ENCODE measurements at regions not wholly inside any gene's neighbourhood (a gene's known extent, or its start where the extent isn't known, plus 50 kb on each side); places are given as distances from the start of the nearest gene placed in this dataset.

DNA sequence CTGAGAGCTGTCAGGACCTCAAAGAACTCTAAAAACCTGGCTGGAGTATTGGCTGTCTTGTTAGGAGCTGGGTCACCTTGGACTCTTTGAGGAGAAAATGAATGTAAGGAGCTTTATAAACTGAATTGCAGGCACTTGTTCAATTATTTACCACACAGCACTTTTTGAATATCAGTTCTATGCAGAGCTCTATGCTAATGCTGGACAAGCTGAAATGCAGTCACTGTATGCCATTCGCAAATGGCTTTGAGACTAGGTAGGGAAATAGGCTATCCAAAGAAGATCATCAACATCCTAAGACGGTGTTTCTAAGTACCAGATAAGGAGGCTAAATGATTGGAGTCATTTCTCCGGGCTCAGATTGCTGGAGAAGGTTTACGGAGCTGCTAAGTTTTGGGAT, 333.5 kb downstream of the SIPA1L2 start:
- peaks cover 0 to 3% (median 2%) of the 10 kb centered on the region in 3 donors for H3K4me1 Mint-ChIP-seq
- H3K4me1 ChIP-seq (ENCODE audit: insufficient read depth, low read length): no peaks in the 10 kb centered on the region
- DNase-seq: no peak
- POLR2A ChIA-PET: no interaction called here
- no peaks in the 10 kb centered on the region for H3K27me3 ChIP-seq (ENCODE audit: insufficient read depth, low read length, poor library complexity, severe bottlenecking)
- no peak overlapping the region for H3K4me3 ChIP-seq (ENCODE audit: low read length)
- no peaks in the 10 kb centered on the region for H3K36me3 Mint-ChIP-seq
- peaks cover 5 to 27% of the 10 kb centered on the region in 2 donors for H3K27me3 Mint-ChIP-seq
- no peaks in the 10 kb centered on the region for H3K36me3 ChIP-seq (ENCODE audit: insufficient read depth, low read length)
- H3K4me3 Mint-ChIP-seq: peak overlapping the region in 1 of 7 donors; percentile 1
- CTCF ChIA-PET: no interaction called here
- no peak overlapping the region for H3K27ac ChIP-seq (ENCODE audit: low read depth, low read length)
- H3K27ac Mint-ChIP-seq: no peak overlapping the region
- H3K9me3 Mint-ChIP-seq: peaks cover 0 to 1% (median 0%) of the 10 kb centered on the region in 5 donors
- no peaks in the 10 kb centered on the region for H3K9me3 ChIP-seq (ENCODE audit: low read length)

- ChIA-PET CTCF (no interaction called here), POLR2A (no interaction called here)
- Mint-ChIP-seq H3K27me3 (peaks cover 6 to 17% of the 10 kb centered on the region in 2 donors), H3K4me1 (peaks cover 0 to 3% (median 2%) of the 10 kb centered on the region in 3 donors), H3K36me3 (no peaks in the 10 kb centered on the region), H3K4me3 (no peak overlapping the region), H3K9me3 (no peaks in the 10 kb centered on the region), H3K27ac (peak overlapping the region in 2 of 8 donors; percentile 24 to 34)
- DNase-seq: no peak
- Histone ChIP-seq H3K9me3 (ENCODE audit: low read length) (no peaks in the 10 kb centered on the region), H3K4me3 (ENCODE audit: low read length) (no peak overlapping the region), H3K27ac (ENCODE audit: low read depth, low read length) (no peak overlapping the region), H3K4me1 (ENCODE audit: insufficient read depth, low read length) (no peaks in the 10 kb centered on the region), H3K27me3 (ENCODE audit: insufficient read depth, low read length, poor library complexity, severe bottlenecking) (no peaks in the 10 kb centered on the region), H3K36me3 (ENCODE audit: insufficient read depth, low read length) (no peaks in the 10 kb centered on the region)
Observed at GRCh38 chr1:232293361-232293760, 336.6 kb downstream of the SIPA1L2 start.

GRCh38 chr1:232292818-232293217, 337.1 kb downstream of the SIPA1L2 start:
- Histone ChIP-seq H3K27ac (ENCODE audit: low read depth, low read length) (no peak overlapping the region), H3K9me3 (ENCODE audit: low read length) (no peaks in the 10 kb centered on the region), H3K4me1 (ENCODE audit: insufficient read depth, low read length) (no peaks in the 10 kb centered on the region), H3K36me3 (ENCODE audit: insufficient read depth, low read length) (no peaks in the 10 kb centered on the region), H3K27me3 (ENCODE audit: insufficient read depth, low read length, poor library complexity, severe bottlenecking) (no peaks in the 10 kb centered on the region), H3K4me3 (ENCODE audit: low read length) (no peak overlapping the region)
- no peaks in the 10 kb centered on the region for H3K36me3 Mint-ChIP-seq
- H3K9me3 Mint-ChIP-seq: no peaks in the 10 kb centered on the region
- ChIA-PET POLR2A (no interaction called here), CTCF (interaction anchor here (1.3 kb wide), 1 partner anchor 9 kb away, joined by 3 read pairs; no protein-coding TSS in a partner anchor)
- peaks cover 0 to 3% (median 2%) of the 10 kb centered on the region in 3 donors for H3K4me1 Mint-ChIP-seq
- no peak overlapping the region for H3K4me3 Mint-ChIP-seq
- no peak for DNase-seq
- peaks cover 6 to 17% of the 10 kb centered on the region in 2 donors for H3K27me3 Mint-ChIP-seq
- H3K27ac Mint-ChIP-seq: no peak overlapping the region

DNA sequence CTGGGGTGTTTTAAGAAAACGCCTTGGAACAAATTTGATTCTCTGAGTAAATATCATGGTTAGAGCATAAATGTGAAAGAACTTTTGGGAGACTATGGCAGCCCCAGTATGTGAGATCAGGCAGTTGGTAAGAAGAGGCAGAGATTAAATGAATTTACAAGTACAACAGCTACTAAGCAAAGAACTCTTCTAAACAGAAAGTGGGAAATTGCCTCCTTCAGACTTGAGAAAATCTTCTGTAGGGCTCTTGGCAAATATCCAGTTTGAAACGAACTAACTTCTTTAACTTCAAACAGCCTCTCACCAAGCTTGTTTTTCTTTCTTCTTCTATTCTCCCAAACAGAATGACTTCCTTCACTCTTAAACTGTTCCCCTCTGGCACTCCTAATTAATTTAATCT, 337.7 kb downstream of the SIPA1L2 start:
- H3K9me3 Mint-ChIP-seq: no peaks in the 10 kb centered on the region

GRCh38 chr1:232291681-232292080, 338.3 kb downstream of the SIPA1L2 start:
- DNase-seq: no peak
- H3K9me3 Mint-ChIP-seq: no peaks in the 10 kb centered on the region
- H3K36me3 ChIP-seq (ENCODE audit: insufficient read depth, low read length): no peaks in the 10 kb centered on the region
- peaks cover 0 to 3% (median 2%) of the 10 kb centered on the region in 3 donors for H3K4me1 Mint-ChIP-seq
- no peaks in the 10 kb centered on the region for H3K4me1 ChIP-seq (ENCODE audit: insufficient read depth, low read length)
- no peak overlapping the region for H3K27ac ChIP-seq (ENCODE audit: low read depth, low read length)
- peaks cover 4 to 10% of the 10 kb centered on the region in 2 donors for H3K27me3 Mint-ChIP-seq
- H3K36me3 Mint-ChIP-seq: no peaks in the 10 kb centered on the region
- H3K27ac Mint-ChIP-seq: no peak overlapping the region
- ChIA-PET CTCF (interaction anchor here (1.3 kb wide), 1 partner anchor 11 kb away, joined by 3 read pairs; no protein-coding TSS in a partner anchor), POLR2A (no interaction called here)
- H3K27me3 ChIP-seq (ENCODE audit: insufficient read depth, low read length, poor library complexity, severe bottlenecking): no peaks in the 10 kb centered on the region
- no peaks in the 10 kb centered on the region for H3K9me3 ChIP-seq (ENCODE audit: low read length)
- no peak overlapping the region for H3K4me3 ChIP-seq (ENCODE audit: low read length)
- no peak overlapping the region for H3K4me3 Mint-ChIP-seq

More for the DNA sequence above, 337.7 kb downstream of the SIPA1L2 start:
- Histone ChIP-seq H3K9me3 (ENCODE audit: low read length) (no peaks in the 10 kb centered on the region), H3K27me3 (ENCODE audit: insufficient read depth, low read length, poor library complexity, severe bottlenecking) (no peaks in the 10 kb centered on the region), H3K4me3 (ENCODE audit: low read length) (no peak overlapping the region), H3K36me3 (ENCODE audit: insufficient read depth, low read length) (no peaks in the 10 kb centered on the region), H3K4me1 (ENCODE audit: insufficient read depth, low read length) (no peaks in the 10 kb centered on the region), H3K27ac (ENCODE audit: low read depth, low read length) (no peak overlapping the region)
- no peak for DNase-seq
- Mint-ChIP-seq H3K27ac (no peak overlapping the region), H3K4me1 (peaks cover 0 to 3% (median 2%) of the 10 kb centered on the region in 3 donors), H3K4me3 (no peak overlapping the region), H3K36me3 (no peaks in the 10 kb centered on the region), H3K27me3 (peaks cover 6 to 13% of the 10 kb centered on the region in 2 donors)
- POLR2A ChIA-PET: no interaction called here
- CTCF ChIA-PET: interaction anchor here (1.3 kb wide), 1 partner anchor 10 kb away, joined by 3 read pairs; no protein-coding TSS in a partner anchor

GRCh38 chr1:232291261-232291660, 338.7 kb downstream of the SIPA1L2 start:
- Mint-ChIP-seq H3K27me3 (peaks cover 3 to 6% of the 10 kb centered on the region in 2 donors), H3K4me1 (peaks cover 0 to 3% (median 2%) of the 10 kb centered on the region in 3 donors), H3K36me3 (no peaks in the 10 kb centered on the region), H3K4me3 (no peak overlapping the region), H3K27ac (no peak overlapping the region), H3K9me3 (no peaks in the 10 kb centered on the region)
- ChIA-PET CTCF (no interaction called here), POLR2A (no interaction called here)
- DNase-seq: no peak
- no peaks in the 10 kb centered on the region for H3K27me3 ChIP-seq (ENCODE audit: insufficient read depth, low read length, poor library complexity, severe bottlenecking)
- no peaks in the 10 kb centered on the region for H3K4me1 ChIP-seq (ENCODE audit: insufficient read depth, low read length)
- H3K4me3 ChIP-seq (ENCODE audit: low read length): no peak overlapping the region
- H3K36me3 ChIP-seq (ENCODE audit: insufficient read depth, low read length): no peaks in the 10 kb centered on the region
- no peak overlapping the region for H3K27ac ChIP-seq (ENCODE audit: low read depth, low read length)
- H3K9me3 ChIP-seq (ENCODE audit: low read length): no peaks in the 10 kb centered on the region

GRCh38 chr1:232290570-232290969, 339.4 kb downstream of the SIPA1L2 start:
- Histone ChIP-seq H3K4me3 (ENCODE audit: low read length) (no peak overlapping the region), H3K9me3 (ENCODE audit: low read length) (no peaks in the 10 kb centered on the region), H3K36me3 (ENCODE audit: insufficient read depth, low read length) (no peaks in the 10 kb centered on the region), H3K27me3 (ENCODE audit: insufficient read depth, low read length, poor library complexity, severe bottlenecking) (no peaks in the 10 kb centered on the region), H3K27ac (ENCODE audit: low read depth, low read length) (no peak overlapping the region), H3K4me1 (ENCODE audit: insufficient read depth, low read length) (no peaks in the 10 kb centered on the region)
- peaks cover 0 to 3% (median 2%) of the 10 kb centered on the region in 3 donors for H3K4me1 Mint-ChIP-seq
- H3K36me3 Mint-ChIP-seq: no peaks in the 10 kb centered on the region
- no peaks in the 10 kb centered on the region for H3K9me3 Mint-ChIP-seq
- no peak overlapping the region for H3K27ac Mint-ChIP-seq
- no peak overlapping the region for H3K4me3 Mint-ChIP-seq
- H3K27me3 Mint-ChIP-seq: peaks cover 3 to 4% of the 10 kb centered on the region in 2 donors
- CTCF ChIA-PET: no interaction called here
- no peak for DNase-seq
- POLR2A ChIA-PET: no interaction called here

- no peak overlapping the region for H3K27ac ChIP-seq (ENCODE audit: low read depth, low read length)
- H3K36me3 ChIP-seq (ENCODE audit: insufficient read depth, low read length): no peaks in the 10 kb centered on the region
- no peak overlapping the region for H3K4me3 ChIP-seq (ENCODE audit: low read length)
- no peak for DNase-seq
- Mint-ChIP-seq H3K4me1 (no peaks in the 10 kb centered on the region), H3K27me3 (peaks cover 4 to 10% of the 10 kb centered on the region in 2 donors), H3K4me3 (no peak overlapping the region), H3K9me3 (no peaks in the 10 kb centered on the region), H3K36me3 (no peaks in the 10 kb centered on the region), H3K27ac (peak overlapping the region in 1 of 8 donors; percentile 13)
- no peaks in the 10 kb centered on the region for H3K4me1 ChIP-seq (ENCODE audit: insufficient read depth, low read length)
- no peaks in the 10 kb centered on the region for H3K9me3 ChIP-seq (ENCODE audit: low read length)
- ChIA-PET POLR2A (no interaction called here), CTCF (no interaction called here)
- no peaks in the 10 kb centered on the region for H3K27me3 ChIP-seq (ENCODE audit: insufficient read depth, low read length, poor library complexity, severe bottlenecking)
Observed at GRCh38 chr1:232287676-232288569, 342.0 kb downstream of the SIPA1L2 start.

Data from CD8-positive, alpha-beta memory T cell (primary cell).